ENCODE measurements at regions not wholly inside any gene's neighbourhood (a gene's known extent, or its start where the extent isn't known, plus 50 kb on each side); places are given as distances from the start of the nearest gene placed in this dataset.

DNA sequence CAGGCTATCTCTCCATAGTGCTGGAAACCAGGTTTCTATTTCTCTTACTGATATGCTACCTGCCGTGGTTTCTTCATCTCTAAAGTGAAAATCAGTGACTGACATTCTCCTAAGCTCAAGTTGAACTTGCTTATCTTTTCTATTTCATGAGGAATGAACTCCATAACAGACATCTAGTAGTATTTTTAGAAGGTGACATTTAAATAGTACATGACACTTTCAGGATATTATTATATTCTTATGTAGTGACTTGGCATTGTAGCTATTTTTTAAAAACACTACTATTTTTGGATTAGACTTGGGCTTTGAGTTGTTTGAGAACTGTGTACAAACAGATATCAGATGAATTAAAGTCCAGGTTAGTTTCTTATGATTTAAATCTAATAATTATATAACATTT is 1381.8 kb downstream of the DSC3 start:
- no peak overlapping the region for H3K9ac ChIP-seq (ENCODE audit: low read depth, low read length, poor library complexity, severe bottlenecking)
- no peaks in the 10 kb centered on the region for H3K9me2 ChIP-seq (replicated peaks; ENCODE audit: low read depth, low read length)
- TF ChIP-seq, protein P1, sequence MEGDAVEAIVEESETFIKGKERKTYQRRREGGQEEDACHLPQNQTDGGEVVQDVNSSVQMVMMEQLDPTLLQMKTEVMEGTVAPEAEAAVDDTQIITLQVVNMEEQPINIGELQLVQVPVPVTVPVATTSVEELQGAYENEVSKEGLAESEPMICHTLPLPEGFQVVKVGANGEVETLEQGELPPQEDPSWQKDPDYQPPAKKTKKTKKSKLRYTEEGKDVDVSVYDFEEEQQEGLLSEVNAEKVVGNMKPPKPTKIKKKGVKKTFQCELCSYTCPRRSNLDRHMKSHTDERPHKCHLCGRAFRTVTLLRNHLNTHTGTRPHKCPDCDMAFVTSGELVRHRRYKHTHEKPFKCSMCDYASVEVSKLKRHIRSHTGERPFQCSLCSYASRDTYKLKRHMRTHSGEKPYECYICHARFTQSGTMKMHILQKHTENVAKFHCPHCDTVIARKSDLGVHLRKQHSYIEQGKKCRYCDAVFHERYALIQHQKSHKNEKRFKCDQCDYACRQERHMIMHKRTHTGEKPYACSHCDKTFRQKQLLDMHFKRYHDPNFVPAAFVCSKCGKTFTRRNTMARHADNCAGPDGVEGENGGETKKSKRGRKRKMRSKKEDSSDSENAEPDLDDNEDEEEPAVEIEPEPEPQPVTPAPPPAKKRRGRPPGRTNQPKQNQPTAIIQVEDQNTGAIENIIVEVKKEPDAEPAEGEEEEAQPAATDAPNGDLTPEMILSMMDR (conservative IDR thresholded peaks at IDR 0.05; ENCODE audit: low read length), result no peak
- no peak for TF ChIP-seq EZH2phosphoT487 (IDR thresholded peaks at IDR 0.05; ENCODE audit: borderline replicate concordance)
- no peaks in the 10 kb centered on the region for H3K36me3 ChIP-seq (ENCODE audit: insufficient read depth, low read length)
- no peak overlapping the region for H3K4me2 ChIP-seq (ENCODE audit: low read depth, low read length, poor library complexity, severe bottlenecking)
- no peaks in the 10 kb centered on the region for H3K79me2 ChIP-seq (ENCODE audit: insufficient read depth, low read length)
- no peaks in the 10 kb centered on the region for H3K27me3 ChIP-seq (ENCODE audit: insufficient read depth, low read length, poor library complexity, severe bottlenecking)
- H3K9me3 ChIP-seq (ENCODE audit: insufficient read depth, low read depth, low read length), result no peaks in the 10 kb centered on the region
- no peaks in the 10 kb centered on the region for H3F3A ChIP-seq (ENCODE audit: low read depth)
- no peak overlapping the region for H3K4me3 ChIP-seq (ENCODE audit: low read length, poor library complexity, severe bottlenecking)
- H3K4me1 ChIP-seq (ENCODE audit: insufficient read depth, low read length, poor library complexity, severe bottlenecking), result no peaks in the 10 kb centered on the region
- H4K20me1 ChIP-seq (ENCODE audit: insufficient read depth, low read length, poor library complexity, severe bottlenecking), result no peaks in the 10 kb centered on the region
- no peak overlapping the region for H2AFZ ChIP-seq (ENCODE audit: low read length)

GRCh38 chr18:29653671-29654215 is 1388.8 kb downstream of the DSC3 start:
- Histone ChIP-seq H3K9me2 (replicated peaks; ENCODE audit: low read depth, low read length) (no peaks in the 10 kb centered on the region), H3K9me3 (ENCODE audit: insufficient read depth, low read depth, low read length) (no peaks in the 10 kb centered on the region), H3K4me2 (ENCODE audit: low read depth, low read length, poor library complexity, severe bottlenecking) (no peak overlapping the region), H3K4me3 (ENCODE audit: low read length, poor library complexity, severe bottlenecking) (no peak overlapping the region), H3K27me3 (ENCODE audit: insufficient read depth, low read length, poor library complexity, severe bottlenecking) (no peaks in the 10 kb centered on the region), H2AFZ (ENCODE audit: low read length) (no peak overlapping the region), H4K20me1 (ENCODE audit: insufficient read depth, low read length, poor library complexity, severe bottlenecking) (no peaks in the 10 kb centered on the region), H3K36me3 (ENCODE audit: insufficient read depth, low read length) (no peaks in the 10 kb centered on the region), H3K4me1 (ENCODE audit: insufficient read depth, low read length, poor library complexity, severe bottlenecking) (no peaks in the 10 kb centered on the region), H3F3A (ENCODE audit: low read depth) (no peaks in the 10 kb centered on the region), H3K79me2 (ENCODE audit: insufficient read depth, low read length) (no peaks in the 10 kb centered on the region), H3K9ac (ENCODE audit: low read depth, low read length, poor library complexity, severe bottlenecking) (no peak overlapping the region)
- TF ChIP-seq, protein P1 (conservative IDR thresholded peaks at IDR 0.05; ENCODE audit: low read length), result no peak
- no peak for TF ChIP-seq EZH2phosphoT487 (IDR thresholded peaks at IDR 0.05; ENCODE audit: borderline replicate concordance)

DNA sequence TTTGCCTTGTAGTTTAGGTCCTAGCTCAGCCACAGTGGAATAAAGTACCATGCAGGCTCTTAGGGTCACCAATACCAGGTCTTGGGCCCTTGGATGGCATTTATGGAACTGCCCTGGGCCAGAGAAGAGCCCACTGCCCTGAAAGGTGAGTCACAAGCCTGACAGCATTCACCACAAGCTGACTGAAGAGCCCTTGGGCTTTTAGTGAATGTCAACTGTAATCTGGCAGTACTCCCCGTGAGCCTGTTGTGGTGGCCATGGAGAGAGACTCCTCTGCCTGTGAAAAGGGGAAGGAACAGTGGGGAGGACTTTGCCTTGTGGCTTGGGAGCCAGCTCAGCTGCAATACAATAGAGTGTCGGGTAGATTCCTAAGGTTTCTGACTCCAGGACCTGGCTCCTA is 1389.7 kb downstream of the DSC3 start:
- Histone ChIP-seq H3K79me2 (ENCODE audit: insufficient read depth, low read length) (no peaks in the 10 kb centered on the region), H3K4me1 (ENCODE audit: insufficient read depth, low read length, poor library complexity, severe bottlenecking) (no peaks in the 10 kb centered on the region), H3K27me3 (ENCODE audit: insufficient read depth, low read length, poor library complexity, severe bottlenecking) (no peaks in the 10 kb centered on the region), H3K36me3 (ENCODE audit: insufficient read depth, low read length) (no peaks in the 10 kb centered on the region), H2AFZ (ENCODE audit: low read length) (no peak overlapping the region), H3K9me2 (replicated peaks; ENCODE audit: low read depth, low read length) (no peaks in the 10 kb centered on the region), H4K20me1 (ENCODE audit: insufficient read depth, low read length, poor library complexity, severe bottlenecking) (no peaks in the 10 kb centered on the region), H3K9me3 (ENCODE audit: insufficient read depth, low read depth, low read length) (no peaks in the 10 kb centered on the region), H3K4me3 (ENCODE audit: low read length, poor library complexity, severe bottlenecking) (no peak overlapping the region), H3K9ac (ENCODE audit: low read depth, low read length, poor library complexity, severe bottlenecking) (no peak overlapping the region), H3K4me2 (ENCODE audit: low read depth, low read length, poor library complexity, severe bottlenecking) (no peak overlapping the region), H3F3A (ENCODE audit: low read depth) (no peaks in the 10 kb centered on the region)
- TF ChIP-seq, protein P1 (conservative IDR thresholded peaks at IDR 0.05; ENCODE audit: low read length), result no peak
- no peak for TF ChIP-seq EZH2phosphoT487 (IDR thresholded peaks at IDR 0.05; ENCODE audit: borderline replicate concordance)
